Left lobe of liver (tissue), 2 donors: ENCODE measurements at regions not wholly inside any gene's neighbourhood (a gene's known extent, or its start where the extent isn't known, plus 50 kb on each side); places are given as distances from the start of the nearest gene placed in this dataset.

Source experiments
- ATAC-seq: fragments of 200-7000 bp; cut with Tn5 transposase; one replicate; pipeline ENCODE4 v1.9.1; 2020; ENCODE audit warnings: mild to moderate bottlenecking, moderate library complexity
- DNase-seq: peaks from one replicate; pipeline ENCODE4 v3.0.0-alpha.2; 2020; ENCODE audit warnings: low spot score
- donor health status: DM: no; HTN: no; CAD: no; lungs with moderate emphysema.
- donor health status: DM: no; HTN: yes; CAD: no.

GRCh38 chr13:40433577-40433976 lies 232.9 kb downstream of the FOXO1 start:
- no peak for ATAC-seq
- no peak for DNase-seq

DNA sequence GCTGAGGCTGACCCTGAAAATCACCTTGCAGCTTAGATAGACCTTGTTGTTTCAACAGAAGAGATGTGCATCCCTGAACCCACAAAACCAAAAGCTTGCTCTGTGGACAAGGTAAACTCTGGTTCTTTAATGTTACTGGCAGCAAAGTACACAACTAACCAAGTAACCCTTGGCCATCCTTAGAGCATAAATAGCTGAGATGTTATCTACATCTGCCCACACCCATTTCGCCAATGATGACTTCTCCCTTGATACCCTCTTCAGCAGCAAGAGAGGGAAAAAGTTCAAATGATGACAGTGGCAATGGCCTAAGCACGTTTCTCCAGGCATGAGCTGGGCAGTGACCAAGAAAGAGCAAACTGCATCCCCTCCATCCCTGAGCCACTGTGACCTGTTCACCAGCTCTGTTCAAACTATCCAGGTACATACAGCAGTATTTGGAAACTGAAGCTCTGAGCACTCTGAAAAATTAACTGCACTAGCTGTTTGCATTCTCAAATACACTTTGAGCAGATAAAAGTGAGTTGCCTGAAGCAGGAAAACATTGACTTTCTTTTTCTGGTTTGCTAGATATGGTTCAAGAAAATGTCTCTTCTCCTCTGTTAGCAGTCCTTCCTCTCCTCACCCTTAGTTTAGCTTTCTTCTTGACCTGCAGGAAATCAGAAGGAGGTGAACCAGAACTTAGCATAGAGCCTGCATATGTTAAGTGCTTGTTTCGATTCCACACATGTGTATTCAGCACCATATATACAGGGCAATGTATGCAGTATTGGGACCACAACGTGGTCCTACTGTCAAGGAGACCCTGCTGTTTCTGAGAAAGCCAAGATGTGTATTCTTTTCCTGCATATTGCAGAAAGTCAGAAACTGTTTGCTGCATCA lies 231.7 kb downstream of the FOXO1 start:
- ATAC-seq (no peak), DNase-seq (no peak)

DNA sequence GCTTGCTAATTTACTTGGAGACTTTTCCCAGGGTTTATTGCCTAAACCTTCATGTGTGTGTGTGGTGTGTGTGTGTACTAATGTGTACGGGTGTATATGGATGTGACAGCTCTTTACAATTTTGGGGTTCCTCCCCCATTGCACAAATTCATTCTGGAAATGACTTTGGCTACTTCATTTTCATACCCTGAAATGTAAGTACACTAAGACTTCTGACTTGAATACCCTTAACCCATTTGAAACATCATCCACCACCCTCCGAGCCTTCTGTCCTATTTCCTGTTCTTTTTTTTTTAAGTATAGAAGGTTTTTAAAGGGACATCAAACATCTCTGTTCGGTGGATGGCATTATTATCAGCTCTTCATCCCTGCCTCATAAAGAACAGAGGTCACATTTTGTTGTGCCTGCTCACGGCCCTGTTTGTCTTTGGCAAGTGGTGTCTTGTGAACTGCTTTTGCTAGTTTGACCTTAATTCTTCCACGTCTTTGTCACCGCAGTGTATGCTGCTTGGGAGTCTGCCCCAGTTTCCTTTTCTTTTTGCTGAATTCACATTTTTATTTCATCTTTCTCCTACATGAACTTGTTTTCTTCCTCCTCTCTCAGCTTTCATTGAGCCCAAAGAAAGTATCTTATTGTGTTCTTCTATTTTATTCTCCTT lies 228.3 kb downstream of the FOXO1 start:
- ATAC-seq (peak; percentile 31), DNase-seq (no peak)

DNA sequence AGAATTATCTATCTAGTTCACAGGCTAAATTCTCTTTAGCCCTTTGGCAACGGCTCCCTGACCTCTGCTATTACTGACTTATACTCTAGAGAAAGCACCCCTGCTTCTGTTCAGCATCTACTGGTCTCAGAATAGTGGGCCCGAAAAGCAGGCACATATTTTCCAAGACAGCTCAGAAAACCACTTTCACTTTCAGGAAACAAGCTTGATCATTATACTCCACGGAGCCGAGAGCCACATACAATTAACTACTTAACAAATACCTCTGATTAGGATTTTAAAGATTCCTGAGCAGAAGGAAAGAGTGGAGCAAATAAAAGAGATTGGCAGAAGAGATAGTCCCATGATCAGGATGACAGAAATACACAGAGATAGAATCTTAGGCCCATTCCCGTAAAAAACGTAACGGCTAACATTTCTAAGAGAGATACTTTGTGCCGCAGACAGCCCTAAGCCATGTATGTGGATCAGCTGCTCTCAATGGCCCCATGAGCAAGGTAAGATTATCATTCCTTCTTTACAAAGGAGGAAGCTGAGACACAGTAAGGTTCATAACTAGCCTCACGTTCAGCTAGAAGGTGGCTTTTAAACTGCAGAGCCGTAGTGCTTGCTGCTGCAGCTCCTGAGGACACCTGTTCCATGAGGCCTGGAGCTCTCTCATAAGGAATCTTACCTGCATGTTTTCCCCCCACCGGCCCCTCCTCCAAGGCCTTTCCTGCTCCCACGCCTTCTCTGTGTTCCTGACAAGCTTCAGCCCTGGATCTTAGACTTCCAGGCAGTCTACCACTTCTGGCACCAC lies 227.2 kb downstream of the FOXO1 start:
- DNase-seq (no peak), ATAC-seq (peak; percentile 33)

DNA sequence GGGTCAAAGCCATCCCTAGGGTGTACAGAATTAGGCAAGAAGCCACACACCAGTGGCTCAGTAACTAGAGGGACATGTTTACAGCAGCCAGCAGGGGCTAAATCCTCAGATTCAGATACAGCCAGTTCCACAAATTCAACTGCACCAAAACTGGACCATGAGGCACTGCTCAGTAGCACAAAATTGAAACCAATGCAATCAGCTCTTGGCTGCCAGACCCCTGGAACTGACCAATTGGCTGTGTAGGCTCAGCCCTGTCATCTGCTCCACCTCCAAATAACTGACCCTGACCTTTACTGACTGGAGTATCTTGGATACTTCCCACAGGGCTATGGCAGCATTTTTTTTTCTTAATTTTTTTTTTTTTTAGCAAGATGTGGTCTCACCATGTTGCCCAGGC lies 226.5 kb downstream of the FOXO1 start:
- DNase-seq: peak; percentile 72
- ATAC-seq: peak; percentile 67

GRCh38 chr13:40440990-40441820 lies 225.2 kb downstream of the FOXO1 start:
- peak; percentile 96 for DNase-seq
- peak; percentile 83 for ATAC-seq

- ATAC-seq (no peak), DNase-seq (no peak)
Observed at GRCh38 chr13:40442231-40442630, 224.2 kb downstream of the FOXO1 start.

DNA sequence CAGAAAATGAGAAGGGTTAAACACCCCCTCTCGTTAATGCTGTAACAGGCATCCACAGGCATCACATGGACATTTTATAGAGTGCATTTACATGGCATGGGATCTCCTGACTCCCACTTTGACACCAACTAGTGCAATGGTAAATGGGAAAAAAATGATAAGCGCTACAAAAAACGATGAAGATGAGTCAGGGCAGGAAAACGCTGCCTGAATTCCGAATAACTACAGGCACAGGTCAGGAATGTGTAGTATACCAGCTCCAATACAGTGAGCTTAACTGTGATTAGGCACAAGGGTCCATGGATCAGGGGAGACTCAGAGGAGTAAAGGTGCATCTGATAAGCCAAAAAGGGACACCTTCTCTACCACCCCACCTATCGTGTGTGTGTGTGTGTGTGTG lies 223.6 kb downstream of the FOXO1 start:
- DNase-seq (no peak), ATAC-seq (no peak)

DNA sequence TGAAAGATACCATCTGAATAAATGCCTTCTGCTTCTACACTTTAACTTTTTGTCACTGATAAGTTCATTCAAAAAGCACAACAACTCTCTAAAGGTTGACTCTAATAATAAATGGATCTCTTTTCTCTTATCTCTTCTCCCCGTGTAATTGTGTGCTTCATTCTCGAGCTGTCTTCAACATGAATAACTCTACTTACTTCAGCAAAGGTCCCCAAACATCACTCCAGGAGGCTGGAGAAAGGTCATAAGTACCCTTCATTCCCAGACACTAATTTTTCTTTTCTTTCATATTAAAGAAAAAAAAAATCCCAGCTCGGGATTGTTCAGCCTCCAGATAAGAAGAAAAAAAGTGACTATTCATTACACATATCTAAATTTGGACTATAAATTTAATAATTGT lies 222.2 kb downstream of the FOXO1 start:
- DNase-seq: no peak
- no peak for ATAC-seq

GRCh38 chr13:40445557-40445990 lies 220.9 kb downstream of the FOXO1 start:
- DNase-seq (no peak), ATAC-seq (no peak)

- ATAC-seq (no peak), DNase-seq (no peak)
Observed at GRCh38 chr13:40446365-40446764, 220.1 kb downstream of the FOXO1 start.

DNA sequence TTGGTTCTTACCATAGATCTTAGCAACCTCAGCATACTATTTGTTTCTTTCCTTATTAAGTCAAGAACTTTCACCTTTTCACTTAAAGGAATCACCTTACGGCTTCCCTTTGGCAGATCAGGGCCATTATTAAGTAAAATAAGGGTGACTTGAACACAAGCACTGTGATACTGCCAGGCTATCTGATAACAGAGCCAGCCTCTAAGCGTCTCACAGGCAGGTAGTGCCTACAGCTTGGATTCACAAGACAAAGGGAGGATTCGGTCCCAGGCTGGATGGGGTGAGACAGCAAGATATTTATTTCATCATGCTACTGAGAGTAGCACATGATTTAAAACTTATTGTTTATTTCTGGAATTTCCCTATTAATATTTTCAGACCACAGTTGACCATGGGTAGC lies 218.6 kb downstream of the FOXO1 start:
- DNase-seq (no peak), ATAC-seq (no peak)

DNA sequence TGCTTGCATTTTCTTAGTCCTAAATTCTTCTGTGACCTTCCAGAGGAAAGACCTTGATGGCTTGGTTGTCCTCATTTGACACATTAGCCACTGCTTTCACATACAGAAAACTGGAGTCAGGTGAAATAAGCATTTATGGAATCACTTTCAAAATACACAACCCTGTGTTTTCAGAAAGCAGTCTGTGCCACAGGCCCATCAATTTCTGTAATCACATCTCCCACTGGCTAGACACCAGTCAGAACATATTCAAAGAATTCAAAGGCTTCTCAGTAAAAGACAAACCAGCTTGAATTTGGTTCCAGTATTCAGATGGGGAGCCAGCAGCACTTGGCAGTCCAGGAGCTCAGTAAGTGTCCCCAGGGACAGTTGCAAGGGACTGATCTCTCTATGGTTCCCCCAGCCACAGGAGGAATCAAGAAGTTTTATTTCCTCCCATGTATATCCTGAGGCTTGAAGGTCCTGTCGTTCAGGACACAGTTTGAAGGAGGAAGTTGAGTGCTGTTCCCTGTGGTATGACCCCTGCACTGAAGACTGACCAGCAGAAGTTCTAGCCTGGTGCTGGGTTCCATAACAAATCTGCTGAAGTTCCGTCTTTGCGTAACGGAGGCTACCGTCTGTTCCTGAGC lies 214.3 kb downstream of the FOXO1 start:
- ATAC-seq (peak; percentile 56), DNase-seq (no peak)

GRCh38 chr13:40452741-40453334 lies 213.6 kb downstream of the FOXO1 start:
- peak; percentile 92 for ATAC-seq
- no peak for DNase-seq

GRCh38 chr13:40453351-40454021 lies 213.0 kb downstream of the FOXO1 start:
- no peak for ATAC-seq
- no peak for DNase-seq

- no peak for ATAC-seq
Observed at GRCh38 chr13:40456397-40456953, 210.0 kb downstream of the FOXO1 start.

DNA sequence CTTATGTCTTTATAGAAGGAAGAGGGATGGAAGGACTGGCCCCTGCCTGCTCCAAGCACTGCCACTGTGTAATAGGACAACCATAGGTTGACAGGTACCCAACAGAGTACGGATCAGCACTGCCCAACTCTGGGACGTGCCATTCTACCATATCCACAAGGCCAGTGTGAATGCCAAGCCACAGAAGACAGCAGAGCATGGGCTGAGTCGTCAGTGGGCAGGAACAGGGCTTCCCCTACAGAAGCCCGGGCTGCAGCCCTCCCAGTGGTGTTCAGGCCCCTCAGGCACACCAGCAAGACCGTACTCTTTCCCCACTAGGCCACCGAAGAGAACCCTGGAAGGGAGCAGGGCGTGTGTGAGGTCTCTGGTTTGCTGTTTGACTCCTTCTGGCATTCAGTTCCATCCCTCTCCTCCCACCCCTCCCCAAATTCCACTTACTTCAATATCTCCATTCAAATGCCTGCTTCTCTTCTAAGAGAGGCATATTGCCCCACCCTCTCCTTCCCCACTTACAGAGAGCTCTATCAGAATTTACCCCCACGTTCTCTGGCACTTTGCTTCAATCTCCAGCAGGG lies 209.4 kb downstream of the FOXO1 start:
- ATAC-seq: no peak

More at GRCh38 chr13:40456397-40456953, 210.0 kb downstream of the FOXO1 start:
- DNase-seq: no peak

GRCh38 chr13:40457929-40458719 lies 208.3 kb downstream of the FOXO1 start:
- DNase-seq (no peak), ATAC-seq (no peak)

More for the DNA sequence above, 209.4 kb downstream of the FOXO1 start:
- no peak for DNase-seq
